H9 (cell line): ENCODE measurements at regions not wholly inside any gene's neighbourhood (a gene's known extent, or its start where the extent isn't known, plus 50 kb on each side); places are given as distances from the start of the nearest gene placed in this dataset.

Experiments
- DNase-seq: peaks from one replicate; pipeline ENCODE4 v3.0.0-alpha.2; 2017
- H2AFZ ChIP-seq: one replicate; pipeline ENCODE4 v1.6.1; 2013; ENCODE audit warnings: mild to moderate bottlenecking, low read length, control low read depth, moderate library complexity
- H2AK5ac ChIP-seq: 2 replicates; pipeline ENCODE4 v1.6.1; 2013; ENCODE audit warnings: low read length, control low read depth, mixed read lengths; ENCODE audit not compliant: insufficient read length
- H2BK120ac ChIP-seq: one replicate; pipeline ENCODE4 v1.6.1; 2013; ENCODE audit warnings: low read depth, mild to moderate bottlenecking, low read length, control low read depth, inconsistent platforms; ENCODE audit not compliant: poor library complexity, severe bottlenecking
- H2BK12ac ChIP-seq: 2 replicates; pipeline ENCODE4 v1.6.1; 2013; ENCODE audit warnings: low read length, control low read depth, mixed read lengths, low read depth; ENCODE audit not compliant: insufficient read length
- H2BK15ac ChIP-seq: 2 replicates; pipeline ENCODE4 v1.6.1; 2013; ENCODE audit warnings: low read depth, low read length, control low read depth
- H2BK20ac ChIP-seq: one replicate; pipeline ENCODE4 v1.6.1; 2013; ENCODE audit warnings: low read depth, mild to moderate bottlenecking, low read length, control low read depth, inconsistent platforms; ENCODE audit not compliant: poor library complexity, severe bottlenecking
- H2BK5ac ChIP-seq: 2 replicates; pipeline ENCODE4 v1.6.1; 2013; ENCODE audit warnings: low read length, control low read depth, mixed read lengths; ENCODE audit not compliant: insufficient read length
- H3K14ac ChIP-seq: 2 replicates; pipeline ENCODE4 v1.6.1; 2013; ENCODE audit warnings: low read length, control low read depth; ENCODE audit not compliant: insufficient read depth
- H3K18ac ChIP-seq: 2 replicates; pipeline ENCODE4 v1.6.1; 2013; ENCODE audit warnings: low read depth, mild to moderate bottlenecking, mixed read lengths, low read length, control low read depth; ENCODE audit not compliant: insufficient read length
- H3K23ac ChIP-seq: 2 replicates; pipeline ENCODE4 v1.6.1; 2013; ENCODE audit warnings: low read length, control low read depth, mixed read lengths, low read depth; ENCODE audit not compliant: insufficient read length
- H3K23me2 ChIP-seq: 2 replicates; pipeline ENCODE4 v1.6.1; 2013; ENCODE audit warnings: low read depth, mild to moderate bottlenecking, mixed read lengths, low read length, control low read depth; ENCODE audit not compliant: insufficient read length, poor library complexity, severe bottlenecking
- H3K27ac ChIP-seq: 2 replicates; pipeline ENCODE4 v1.5.1; 2013; ENCODE audit warnings: low read length, control low read depth, mixed read lengths, low read depth; ENCODE audit not compliant: insufficient read length
- H3K27me3 ChIP-seq: 2 replicates; pipeline ENCODE4 v1.6.1; 2013; ENCODE audit warnings: low read length, control low read depth, inconsistent platforms; ENCODE audit not compliant: insufficient read depth
- H3K4ac ChIP-seq: 2 replicates; pipeline ENCODE4 v1.6.1; 2013; ENCODE audit warnings: low read depth, mild to moderate bottlenecking, control low read depth, inconsistent platforms, low read length, moderate library complexity
- H3K4me1 ChIP-seq: 2 replicates; pipeline ENCODE4 v1.6.1; 2013; ENCODE audit warnings: low read length, control low read depth, inconsistent platforms; ENCODE audit not compliant: insufficient read depth
- H3K4me2 ChIP-seq: 2 replicates; pipeline ENCODE4 v1.6.1; 2013; ENCODE audit warnings: low read length, control low read depth, mixed read lengths; ENCODE audit not compliant: insufficient read length, insufficient read depth
- H3K56ac ChIP-seq: 2 replicates; pipeline ENCODE4 v1.6.1; 2013; ENCODE audit warnings: low read depth, mild to moderate bottlenecking, mixed read lengths, low read length, control low read depth; ENCODE audit not compliant: insufficient read length
- H3K79me1 ChIP-seq: 2 replicates; pipeline ENCODE4 v1.6.1; 2013; ENCODE audit warnings: low read depth, mild to moderate bottlenecking, moderate library complexity, low read length, control low read depth, inconsistent platforms; ENCODE audit not compliant: insufficient read depth, poor library complexity, severe bottlenecking
- H3K79me2 ChIP-seq: 2 replicates; pipeline ENCODE4 v1.6.1; 2013; ENCODE audit warnings: low read length, control low read depth, inconsistent platforms; ENCODE audit not compliant: insufficient read depth
- H3K9ac ChIP-seq: 2 replicates; pipeline ENCODE4 v1.6.1; 2013; ENCODE audit warnings: low read length, control low read depth, mixed read lengths; ENCODE audit not compliant: insufficient read length; ENCODE audit errors: extremely low read depth
- H3K9me3 ChIP-seq: one replicate; pipeline ENCODE4 v1.6.1; 2013; ENCODE audit warnings: low read depth, low read length, inconsistent platforms; ENCODE audit not compliant: control insufficient read depth
- H3T11ph ChIP-seq: one replicate; pipeline ENCODE4 v1.6.1; 2013; ENCODE audit warnings: mild to moderate bottlenecking, low read length, control low read depth, inconsistent platforms
- H4K20me1 ChIP-seq: one replicate; pipeline ENCODE4 v1.6.1; 2013; ENCODE audit not compliant: control insufficient read depth, insufficient read length, insufficient read depth
- H4K5ac ChIP-seq: 2 replicates; pipeline ENCODE4 v1.6.1; 2013; ENCODE audit warnings: low read depth, mild to moderate bottlenecking, mixed read lengths, low read length, control low read depth; ENCODE audit not compliant: insufficient read length
- H4K8ac ChIP-seq: replicated peaks from 2 replicates; pipeline ENCODE4 v1.6.1; 2013; ENCODE audit warnings: low read length, control low read depth, mixed read lengths, low read depth; ENCODE audit not compliant: insufficient read length
- H4K91ac ChIP-seq: 2 replicates; pipeline ENCODE4 v1.6.1; 2013; ENCODE audit warnings: low read depth, mild to moderate bottlenecking, moderate library complexity, mixed read lengths, low read length, control low read depth; ENCODE audit not compliant: insufficient read length
- H3K27ac Mint-ChIP-seq, 3 experiments: 2 replicates in 2 of 3; 3 replicates in 1 of 3; pipeline ENCODE4 v1.8.0; 2020 to 2021; ENCODE audit warnings: mixed read lengths in 3 of 3, mild to moderate bottlenecking in 1 of 3, moderate library complexity in 1 of 3
- H3K27me3 Mint-ChIP-seq: 2 replicates; pipeline ENCODE4 v1.8.0; 2021; ENCODE audit warnings: low read depth, mild to moderate bottlenecking, moderate library complexity, mixed read lengths
- H3K36me3 Mint-ChIP-seq, 3 experiments: 2 replicates in 2 of 3; 3 replicates in 1 of 3; pipeline ENCODE4 v1.8.0; 2020 to 2021; ENCODE audit warnings: low read depth in 3 of 3, mixed read lengths in 3 of 3; ENCODE audit not compliant: insufficient read depth in 1 of 3
- H3K4me1 Mint-ChIP-seq, 2 experiments: 2 replicates each; pipeline ENCODE4 v1.8.0; 2020; ENCODE audit warnings: mixed read lengths in 2 of 2
- H3K4me3 Mint-ChIP-seq, 2 experiments: 2 replicates in 1 of 2; 3 replicates in 1 of 2; pipeline ENCODE4 v1.8.0; 2020 to 2021; ENCODE audit warnings: mild to moderate bottlenecking in 2 of 2, mixed read lengths in 2 of 2, moderate library complexity in 1 of 2
- H3K9me3 Mint-ChIP-seq, 2 experiments: 2 replicates in 1 of 2; 3 replicates in 1 of 2; pipeline ENCODE4 v1.8.0; 2020; ENCODE audit warnings: mild to moderate bottlenecking in 2 of 2, mixed read lengths in 2 of 2, moderate library complexity in 1 of 2
- CTCF ChIP-seq: fragments of 200-600 bp; sonication (generic); conservative IDR thresholded peaks from 3 replicates; pipeline ENCODE4 v1.8.0; 2021; ENCODE audit warnings: antibody characterized with exemption, mild to moderate bottlenecking
- WGBS: extraction: QIAGEN DNeasy Blood & Tissue Kit; methylation state at CpG from one replicate; pipeline ENCODE4 v1.1.7; 2013; ENCODE audit warnings: missing lambda C conversion rate, low lambda C conversion rate, mixed read lengths; ENCODE audit not compliant: insufficient read length; ENCODE audit errors: extremely low coverage; 5-methylcytosine and 5-hydroxymethylcytosine counted together

- Histone ChIP-seq H4K91ac (no peak overlapping the region), H2AK5ac (no peak overlapping the region), H2BK20ac (no peak overlapping the region), H3T11ph (no peak overlapping the region), H3K79me2 (no peaks in the 10 kb centered on the region), H3K27me3 (no peaks in the 10 kb centered on the region), H3K79me1 (no peaks in the 10 kb centered on the region), H2BK5ac (no peak overlapping the region), H3K27ac (no peak overlapping the region), H3K9me3 (no peaks in the 10 kb centered on the region), H2BK120ac (no peak overlapping the region), H3K14ac (no peak overlapping the region), H2AFZ (no peak overlapping the region), H3K23me2 (no peaks in the 10 kb centered on the region), H4K5ac (no peak overlapping the region), H4K20me1 (no peaks in the 10 kb centered on the region), H2BK15ac (no peak overlapping the region), H3K9ac (no peak overlapping the region), H4K8ac (no peak overlapping the region), H3K56ac (no peak overlapping the region), H2BK12ac (no peak overlapping the region), H3K4ac (no peak overlapping the region), H3K4me1 (no peaks in the 10 kb centered on the region), H3K4me2 (no peak overlapping the region), H3K18ac (no peak overlapping the region), H3K23ac (no peak overlapping the region)
- H3K9me3 Mint-ChIP-seq = no peaks in the 10 kb centered on the region
- H3K36me3 Mint-ChIP-seq = no peaks in the 10 kb centered on the region
- no peak overlapping the region for H3K27ac Mint-ChIP-seq
- DNase-seq = no peak
- no peak overlapping the region for H3K4me3 Mint-ChIP-seq
- peaks cover 9 to 11% of the 10 kb centered on the region in 2 experiments; a peak in 3 of 4 replicates for H3K4me1 Mint-ChIP-seq
- no peaks in the 10 kb centered on the region; the same call in 1 of the 2 replicates for H3K27me3 Mint-ChIP-seq
- no CpG with 5 or more reads among the region's 5 CpGs for WGBS
- no peak for TF ChIP-seq CTCF
Observed at GRCh38 chr5:82335806-82336205, 57.7 kb upstream of the RPS23 start.
